GM18502 (cell line): ENCODE measurements at regions not wholly inside any gene's neighbourhood (a gene's known extent, or its start where the extent isn't known, plus 50 kb on each side); places are given as distances from the start of the nearest gene placed in this dataset.
"Not testable (repeated sequence)": the region's sequence is repeated elsewhere in the genome, so short reads cannot be mapped to it uniquely, and the experiment has no call there.

ENCODE experiments used
- ATAC-seq: cut with Tn5 transposase; IDR thresholded peaks from one replicate; pipeline ENCODE4 v1.9.1; 2021; ENCODE audit warnings: mild to moderate bottlenecking; ENCODE audit not compliant: unreplicated experiment, poor library complexity

DNA sequence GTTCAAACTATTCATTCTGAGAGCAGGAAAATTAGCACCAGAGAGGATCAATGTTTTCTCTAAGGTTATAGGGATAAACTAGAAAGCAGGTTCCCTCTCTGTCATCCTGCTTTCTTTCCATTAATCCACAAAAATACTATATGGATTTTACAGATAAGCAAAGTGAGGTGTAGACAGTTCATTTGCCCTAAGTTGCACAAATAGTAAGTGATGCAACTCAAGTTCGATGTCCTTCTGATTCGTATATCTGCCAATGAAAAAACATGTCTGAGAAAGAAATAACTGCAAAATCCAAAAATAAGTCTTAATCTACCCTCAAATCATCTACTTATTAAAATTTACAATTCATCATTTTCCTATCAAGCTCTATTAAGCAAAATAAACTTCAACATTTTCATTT, 254.6 kb upstream of the USP15 start:
- ATAC-seq = no peak

- peak; percentile 79 for ATAC-seq
These were observed 254.0 kb upstream of the USP15 start for GRCh38 chr12:62006076-62006732.

- ATAC-seq = no peak
These were observed 251.5 kb upstream of the USP15 start for GRCh38 chr12:62008703-62009102.

- no peak for ATAC-seq
These were observed 250.8 kb upstream of the USP15 start for GRCh38 chr12:62009445-62009844.

- ATAC-seq = not testable (repeated sequence)
These were observed 249.8 kb upstream of the USP15 start for GRCh38 chr12:62010331-62010906.

DNA sequence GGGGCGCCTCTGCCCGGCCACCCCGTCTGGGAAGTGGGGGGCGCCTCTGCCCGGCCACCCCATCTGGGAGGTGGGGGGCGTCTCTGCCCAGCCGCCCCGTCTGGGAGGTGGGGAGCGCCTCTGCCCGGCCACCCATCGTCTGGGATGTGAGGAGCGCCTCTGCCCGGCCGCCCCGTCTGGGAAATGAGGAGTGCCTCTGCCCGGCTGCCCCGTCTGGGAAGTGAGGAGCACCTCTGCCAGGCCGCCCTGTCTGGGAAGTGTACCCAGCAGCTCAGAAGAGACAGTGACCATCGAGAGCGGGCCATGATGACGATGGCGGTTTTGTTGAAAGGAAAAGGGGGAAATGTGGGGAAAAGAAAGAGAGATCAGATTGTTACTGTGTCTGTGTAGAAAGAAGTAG, 249.2 kb upstream of the USP15 start:
- not testable (repeated sequence) for ATAC-seq

DNA sequence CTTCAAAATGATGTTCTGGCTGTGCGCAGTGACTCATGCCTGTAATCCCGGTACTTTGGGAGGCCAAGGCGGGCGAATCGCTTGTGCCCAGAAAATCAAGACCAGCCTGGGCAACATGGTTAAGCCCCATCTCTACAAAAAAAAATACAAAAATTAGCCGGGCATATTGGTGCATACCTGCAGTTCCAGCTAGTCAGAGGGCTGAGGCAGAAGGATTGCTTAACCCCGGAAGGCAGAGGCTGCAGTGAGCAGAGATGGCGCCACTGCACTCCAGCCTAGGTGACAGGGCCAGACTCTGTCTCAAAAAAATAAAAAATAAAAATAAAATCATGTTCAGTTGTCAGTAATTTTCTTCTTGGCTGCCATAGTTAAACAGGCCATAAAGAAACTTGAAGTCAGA, 245.9 kb upstream of the USP15 start:
- ATAC-seq = no peak

- ATAC-seq = no peak
These were observed 244.2 kb upstream of the USP15 start for GRCh38 chr12:62016021-62016420.

DNA sequence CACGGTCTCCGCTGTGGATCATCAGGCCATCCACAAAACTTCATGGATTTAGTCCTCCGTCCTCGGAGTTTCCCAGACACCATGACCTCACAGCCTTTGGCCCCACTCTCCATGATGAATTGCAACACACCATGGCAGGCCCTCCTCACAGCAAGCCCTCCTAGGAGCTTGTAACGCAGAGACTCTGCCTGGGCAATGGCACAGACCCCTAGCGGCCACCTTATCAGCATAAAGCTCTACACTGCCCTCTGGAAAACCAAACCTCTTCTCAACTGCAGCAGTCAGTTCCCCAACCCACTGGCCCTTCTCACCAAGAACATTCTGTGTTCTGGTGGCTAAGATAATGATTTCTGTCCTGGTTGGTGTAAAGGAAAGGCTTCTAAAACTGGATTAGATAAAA, 238.4 kb upstream of the USP15 start:
- no peak for ATAC-seq

- no peak for ATAC-seq
These were observed 231.7 kb upstream of the USP15 start for GRCh38 chr12:62028536-62028935.

DNA sequence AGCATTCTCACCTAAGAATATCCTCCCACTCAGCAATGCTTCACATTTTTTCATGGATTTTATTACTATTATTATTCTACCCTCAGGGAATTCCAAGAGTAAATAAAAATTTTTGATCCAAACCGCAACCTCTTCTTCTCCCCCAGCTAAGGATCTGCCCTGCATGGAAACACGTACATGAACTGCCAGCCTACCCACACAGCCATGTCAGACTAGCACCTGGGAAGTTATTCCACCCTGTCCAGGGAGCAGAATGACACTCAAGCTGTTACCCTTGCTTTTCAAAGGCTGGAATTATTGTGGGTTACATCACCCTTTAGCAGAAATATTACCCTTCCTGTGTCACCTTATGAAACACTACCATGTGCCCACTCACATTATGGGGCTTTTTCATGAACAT, 227.3 kb upstream of the USP15 start:
- ATAC-seq = no peak

GRCh38 chr12:62044450-62045135, 215.6 kb upstream of the USP15 start:
- no peak for ATAC-seq

DNA sequence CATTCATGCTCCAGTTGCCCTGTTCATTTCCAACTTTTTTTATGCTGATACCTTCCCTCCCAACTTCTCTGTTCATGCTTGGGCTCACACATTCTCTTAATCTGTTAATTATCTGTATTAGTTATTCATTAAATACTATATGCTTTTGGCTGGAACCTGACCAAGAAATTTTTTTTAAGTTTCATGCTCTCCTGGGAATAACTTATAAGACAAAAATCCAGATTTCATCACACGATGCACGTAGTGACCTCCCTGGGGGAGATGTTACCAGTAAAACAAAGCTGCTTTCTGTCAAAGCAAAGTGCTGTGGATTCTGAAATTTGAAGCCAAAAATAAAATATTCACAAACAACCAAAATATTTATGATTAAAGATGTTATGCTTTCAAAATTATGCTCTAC, 215.0 kb upstream of the USP15 start:
- ATAC-seq = no peak

- ATAC-seq = no peak
These were observed 209.4 kb upstream of the USP15 start for GRCh38 chr12:62050785-62051184.

DNA sequence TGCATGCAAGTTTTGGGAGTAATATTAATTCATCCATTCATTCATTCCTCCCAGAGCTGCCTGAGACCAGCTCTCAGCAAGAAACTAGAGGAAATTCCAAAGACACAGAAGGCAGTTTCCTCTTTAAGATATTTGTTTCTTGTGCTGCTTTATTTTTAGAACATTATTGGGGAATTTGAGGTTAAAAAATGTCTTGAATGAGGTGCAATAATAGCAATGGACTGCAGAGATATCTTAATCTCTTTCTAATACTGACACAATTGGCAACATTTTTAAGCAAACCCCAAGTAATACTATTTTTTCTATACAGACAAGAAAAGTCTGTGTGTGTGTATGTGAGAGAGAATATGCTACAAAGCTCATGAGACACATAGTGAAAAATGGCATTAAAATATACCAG, 190.2 kb upstream of the USP15 start:
- no peak for ATAC-seq

DNA sequence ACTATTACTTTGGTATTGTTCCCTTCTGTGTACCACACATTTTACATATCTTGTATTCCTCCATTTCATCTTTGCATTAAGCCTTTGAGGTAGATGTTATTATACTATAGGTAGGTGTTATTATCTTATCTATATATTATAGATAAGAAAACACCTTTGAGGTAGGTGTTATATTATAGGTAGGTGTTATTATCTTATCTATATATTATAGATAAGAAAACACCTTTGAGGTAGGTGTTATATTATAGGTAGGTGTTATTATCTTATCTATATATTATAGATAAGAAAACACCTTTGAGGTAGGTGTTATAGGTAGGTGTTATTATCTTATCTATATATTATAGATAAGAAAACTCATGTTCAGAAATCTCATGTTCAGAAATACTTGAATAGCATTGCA, 187.0 kb upstream of the USP15 start:
- ATAC-seq = not testable (repeated sequence)

GRCh38 chr12:62075870-62076269, 184.3 kb upstream of the USP15 start:
- ATAC-seq = peak; percentile 62

DNA sequence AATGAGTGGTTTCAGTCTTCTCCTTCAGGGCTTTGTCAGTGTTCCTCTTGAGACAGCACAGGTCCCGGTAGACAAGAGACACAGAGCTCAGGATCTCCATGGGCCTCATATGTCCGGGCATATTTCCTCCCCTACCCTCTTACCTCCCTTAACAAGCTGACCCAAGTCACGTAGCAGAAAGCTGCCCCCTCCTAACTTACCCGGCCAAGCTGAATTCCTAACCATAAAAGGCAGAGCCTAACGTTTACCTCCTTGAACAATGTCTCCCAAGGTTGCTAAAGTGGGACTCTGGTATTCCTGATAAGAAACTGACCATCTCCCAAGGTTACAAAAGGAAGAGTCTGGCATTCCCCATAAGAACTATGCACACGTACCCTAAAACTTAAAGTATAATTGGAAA, 182.2 kb upstream of the USP15 start:
- no peak for ATAC-seq

DNA sequence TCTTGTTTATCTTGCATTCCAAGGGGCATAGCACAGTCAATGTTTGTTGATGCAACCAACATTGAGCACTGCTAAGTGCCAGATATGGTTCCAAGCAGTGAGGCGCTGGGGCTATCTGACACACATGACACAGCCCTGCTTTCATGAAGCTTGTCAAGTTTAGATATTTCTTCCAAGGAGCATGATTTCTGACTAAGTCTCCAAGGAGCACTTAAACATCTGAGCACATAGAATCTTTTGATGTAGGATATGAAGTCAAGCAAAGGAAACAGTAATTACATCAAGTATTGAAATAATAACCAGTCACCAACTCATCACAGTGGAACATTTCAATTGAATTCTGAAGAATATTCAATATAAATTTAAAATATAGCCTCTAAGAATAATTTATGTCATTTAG, 177.8 kb upstream of the USP15 start:
- no peak for ATAC-seq

DNA sequence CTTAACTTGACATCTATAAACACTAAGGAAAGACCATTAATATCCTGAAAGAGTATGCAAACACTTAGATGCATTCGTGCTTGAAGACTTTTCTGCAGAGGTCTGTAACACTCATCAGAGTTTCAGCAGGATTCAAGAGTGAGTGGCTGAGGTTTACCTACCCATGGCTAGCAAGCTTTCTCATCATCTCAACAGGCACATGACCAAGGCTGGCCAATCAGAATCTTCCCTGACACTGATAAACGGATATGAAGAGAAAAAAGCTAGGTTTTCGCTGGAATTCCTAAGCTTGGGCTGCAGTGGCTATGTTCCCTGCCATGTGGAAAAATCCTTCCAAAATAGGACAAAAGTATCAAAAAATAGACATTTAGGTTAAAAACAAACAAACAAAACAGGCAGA, 162.1 kb upstream of the USP15 start:
- no peak for ATAC-seq

- ATAC-seq = no peak
These were observed 156.5 kb upstream of the USP15 start for GRCh38 chr12:62103748-62104147.
